Liver (tissue), 8 donors: ENCODE measurements at regions not wholly inside any gene's neighbourhood (a gene's known extent, or its start where the extent isn't known, plus 50 kb on each side); places are given as distances from the start of the nearest gene placed in this dataset.

Experiments
- DNase-seq: peaks from one replicate; pipeline ENCODE4 v3.0.0-alpha.2; 2017; ENCODE audit warnings: low spot score
- H3K27ac ChIP-seq, 2 donors: one replicate each; pipeline ENCODE4 v1.7.0; 2013; ENCODE audit warnings: inconsistent platforms in 2 of 2, low read length in 2 of 2, control low read depth in 1 of 2, low read depth in 1 of 2, mild to moderate bottlenecking in 1 of 2
- H3K27me3 ChIP-seq, 4 donors: one replicate each; pipeline versions ENCODE4 v1.6.1 to v1.7.0; 2013; ENCODE audit warnings: low read length in 3 of 4, inconsistent platforms in 1 of 4, mild to moderate bottlenecking in 1 of 4, moderate library complexity in 1 of 4; ENCODE audit not compliant: control insufficient read depth in 4 of 4, insufficient read depth in 4 of 4
- H3K36me3 ChIP-seq, 4 donors: one replicate each; pipeline versions ENCODE4 v1.6.1 to v1.7.0; 2013; ENCODE audit warnings: low read length in 3 of 4, mild to moderate bottlenecking in 3 of 4, low read depth in 1 of 4, moderate library complexity in 1 of 4; ENCODE audit not compliant: control insufficient read depth in 4 of 4, insufficient read depth in 3 of 4
- H3K4me1 ChIP-seq, 4 donors: one replicate each; pipeline versions ENCODE4 v1.6.1 to v1.7.0; 2013; ENCODE audit warnings: low read length in 3 of 4, mild to moderate bottlenecking in 3 of 4, moderate library complexity in 1 of 4; ENCODE audit not compliant: control insufficient read depth in 4 of 4, insufficient read depth in 4 of 4
- H3K4me3 ChIP-seq, 3 donors: one replicate each; pipeline versions ENCODE4 v1.6.1 to v1.7.0; 2013; ENCODE audit warnings: low read length in 3 of 3, control low read depth in 1 of 3, low read depth in 1 of 3, mild to moderate bottlenecking in 1 of 3
- H3K9ac ChIP-seq, 2 donors: one replicate each; pipeline ENCODE4 v1.7.0; 2013; ENCODE audit warnings: low read length in 2 of 2, mild to moderate bottlenecking in 2 of 2, moderate library complexity in 2 of 2, control low read depth in 1 of 2, low read depth in 1 of 2
- H3K9me3 ChIP-seq, 4 donors: one replicate each; pipeline versions ENCODE4 v1.6.1 to v1.7.0; 2013; ENCODE audit warnings: low read length in 3 of 4; ENCODE audit not compliant: control insufficient read depth in 4 of 4
- FOXA1 ChIP-seq: IDR thresholded peaks from 2 replicates; pipeline ENCODE4 v1.6.1; 2016; ENCODE audit warnings: antibody characterized with exemption
- FOXA2 ChIP-seq: IDR thresholded peaks from 2 replicates; pipeline ENCODE4 v1.6.1; 2016; ENCODE audit warnings: antibody characterized with exemption
- GABPA ChIP-seq, 2 donors: IDR thresholded peaks in 1 of 2; conservative IDR thresholded peaks in 1 of 2; 2 replicates each; pipeline ENCODE4 v1.6.1; 2016; ENCODE audit warnings: antibody characterized with exemption in 2 of 2, mild to moderate bottlenecking in 1 of 2, moderate library complexity in 1 of 2
- HNF4A ChIP-seq, 2 donors: conservative IDR thresholded peaks; 2 replicates each; pipeline ENCODE4 v1.6.1; 2016; ENCODE audit warnings: antibody characterized with exemption in 2 of 2, mild to moderate bottlenecking in 2 of 2
- MAX ChIP-seq: IDR thresholded peaks from 2 replicates; pipeline ENCODE4 v1.6.1; 2016; ENCODE audit warnings: antibody characterized with exemption
- NR2F2 ChIP-seq: IDR thresholded peaks from 2 replicates; pipeline ENCODE4 v1.6.1; 2016; ENCODE audit warnings: antibody characterized with exemption
- RAD21 ChIP-seq, 2 donors: IDR thresholded peaks; 2 replicates each; pipeline ENCODE4 v1.6.1; 2016; ENCODE audit warnings: antibody characterized with exemption in 2 of 2, mild to moderate bottlenecking in 2 of 2
- RXRA ChIP-seq, 2 donors: IDR thresholded peaks; 2 replicates each; pipeline ENCODE4 v1.6.1; 2017 to 2018; ENCODE audit warnings: antibody characterized with exemption in 2 of 2, mild to moderate bottlenecking in 1 of 2
- TAF1 ChIP-seq: conservative IDR thresholded peaks from 2 replicates; pipeline ENCODE4 v1.6.1; 2016; ENCODE audit warnings: antibody characterized with exemption, mild to moderate bottlenecking
- ZBTB33 ChIP-seq: IDR thresholded peaks from 2 replicates; pipeline ENCODE4 v1.6.1; 2016; ENCODE audit warnings: antibody characterized with exemption
- WGBS: extraction: QIAGEN DNeasy Blood & Tissue Kit; methylation state at CpG from one replicate; pipeline ENCODE4 v1.1.7; 2013; 5-methylcytosine and 5-hydroxymethylcytosine counted together
- TF ChIP-seq, protein P1 (sequence below): IDR thresholded peaks from 2 replicates; pipeline ENCODE4 v1.6.1; 2016; ENCODE audit warnings: antibody characterized with exemption, mild to moderate bottlenecking
- TF ChIP-seq, protein P2 (sequence below): fragments of 150-350 bp; IDR thresholded peaks from 2 replicates; pipeline ENCODE4 v1.5.1; 2017; ENCODE audit warnings: improper control_type of control experiment, low read depth, low read length; ENCODE audit not compliant: missing input control
- donor health status: healthy.
- donor health status: healthy.
- donor health status: healthy.
- donor health status: healthy.
- donor health status: healthy.

DNA sequence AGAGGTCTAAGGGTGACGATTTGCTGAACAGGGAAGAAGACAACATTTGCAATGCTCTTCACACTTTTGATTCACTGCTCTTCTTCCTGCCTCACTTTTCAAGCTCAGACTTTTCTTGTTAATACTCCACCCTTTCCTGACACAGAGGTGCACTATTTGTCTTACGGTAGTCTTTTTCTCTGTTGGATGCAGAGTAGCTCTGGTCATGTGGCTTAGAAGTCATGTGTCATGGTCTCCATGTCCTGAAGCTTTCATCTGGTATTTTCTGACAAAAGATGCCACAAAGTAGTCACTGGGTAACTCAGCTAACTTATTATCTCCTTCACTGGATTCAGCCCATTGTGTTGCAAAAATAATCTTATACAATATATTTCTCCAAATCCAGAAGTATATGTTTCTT is 149.1 kb downstream of the TFEC start (continued):
- TF ChIP-seq, protein P1, sequence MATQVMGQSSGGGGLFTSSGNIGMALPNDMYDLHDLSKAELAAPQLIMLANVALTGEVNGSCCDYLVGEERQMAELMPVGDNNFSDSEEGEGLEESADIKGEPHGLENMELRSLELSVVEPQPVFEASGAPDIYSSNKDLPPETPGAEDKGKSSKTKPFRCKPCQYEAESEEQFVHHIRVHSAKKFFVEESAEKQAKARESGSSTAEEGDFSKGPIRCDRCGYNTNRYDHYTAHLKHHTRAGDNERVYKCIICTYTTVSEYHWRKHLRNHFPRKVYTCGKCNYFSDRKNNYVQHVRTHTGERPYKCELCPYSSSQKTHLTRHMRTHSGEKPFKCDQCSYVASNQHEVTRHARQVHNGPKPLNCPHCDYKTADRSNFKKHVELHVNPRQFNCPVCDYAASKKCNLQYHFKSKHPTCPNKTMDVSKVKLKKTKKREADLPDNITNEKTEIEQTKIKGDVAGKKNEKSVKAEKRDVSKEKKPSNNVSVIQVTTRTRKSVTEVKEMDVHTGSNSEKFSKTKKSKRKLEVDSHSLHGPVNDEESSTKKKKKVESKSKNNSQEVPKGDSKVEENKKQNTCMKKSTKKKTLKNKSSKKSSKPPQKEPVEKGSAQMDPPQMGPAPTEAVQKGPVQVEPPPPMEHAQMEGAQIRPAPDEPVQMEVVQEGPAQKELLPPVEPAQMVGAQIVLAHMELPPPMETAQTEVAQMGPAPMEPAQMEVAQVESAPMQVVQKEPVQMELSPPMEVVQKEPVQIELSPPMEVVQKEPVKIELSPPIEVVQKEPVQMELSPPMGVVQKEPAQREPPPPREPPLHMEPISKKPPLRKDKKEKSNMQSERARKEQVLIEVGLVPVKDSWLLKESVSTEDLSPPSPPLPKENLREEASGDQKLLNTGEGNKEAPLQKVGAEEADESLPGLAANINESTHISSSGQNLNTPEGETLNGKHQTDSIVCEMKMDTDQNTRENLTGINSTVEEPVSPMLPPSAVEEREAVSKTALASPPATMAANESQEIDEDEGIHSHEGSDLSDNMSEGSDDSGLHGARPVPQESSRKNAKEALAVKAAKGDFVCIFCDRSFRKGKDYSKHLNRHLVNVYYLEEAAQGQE: no peak
- TF ChIP-seq FOXA2: no peak
- TF ChIP-seq FOXA1: no peak

GRCh38 chr7:115879171-115879570 is 151.4 kb downstream of the TFEC start:
- no peak overlapping the region for H3K27ac ChIP-seq
- no peak overlapping the region for H3K9ac ChIP-seq
- H3K27me3 ChIP-seq: peaks cover 0 to 2% (median 0%) of the 10 kb centered on the region in 4 donors
- no peaks in the 10 kb centered on the region for H3K9me3 ChIP-seq
- H3K36me3 ChIP-seq: no peaks in the 10 kb centered on the region
- TF ChIP-seq FOXA2: no peak
- TF ChIP-seq, protein P1: no peak
- TF ChIP-seq, protein P2, sequence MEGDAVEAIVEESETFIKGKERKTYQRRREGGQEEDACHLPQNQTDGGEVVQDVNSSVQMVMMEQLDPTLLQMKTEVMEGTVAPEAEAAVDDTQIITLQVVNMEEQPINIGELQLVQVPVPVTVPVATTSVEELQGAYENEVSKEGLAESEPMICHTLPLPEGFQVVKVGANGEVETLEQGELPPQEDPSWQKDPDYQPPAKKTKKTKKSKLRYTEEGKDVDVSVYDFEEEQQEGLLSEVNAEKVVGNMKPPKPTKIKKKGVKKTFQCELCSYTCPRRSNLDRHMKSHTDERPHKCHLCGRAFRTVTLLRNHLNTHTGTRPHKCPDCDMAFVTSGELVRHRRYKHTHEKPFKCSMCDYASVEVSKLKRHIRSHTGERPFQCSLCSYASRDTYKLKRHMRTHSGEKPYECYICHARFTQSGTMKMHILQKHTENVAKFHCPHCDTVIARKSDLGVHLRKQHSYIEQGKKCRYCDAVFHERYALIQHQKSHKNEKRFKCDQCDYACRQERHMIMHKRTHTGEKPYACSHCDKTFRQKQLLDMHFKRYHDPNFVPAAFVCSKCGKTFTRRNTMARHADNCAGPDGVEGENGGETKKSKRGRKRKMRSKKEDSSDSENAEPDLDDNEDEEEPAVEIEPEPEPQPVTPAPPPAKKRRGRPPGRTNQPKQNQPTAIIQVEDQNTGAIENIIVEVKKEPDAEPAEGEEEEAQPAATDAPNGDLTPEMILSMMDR: no peak
- TF ChIP-seq GABPA (IDR thresholded peaks at IDR 0.05 in 1 of 2, conservative IDR thresholded peaks at IDR 0.05 in 1 of 2): no peak
- 61% methylated on average over 2 of the region's 2 CpGs for WGBS
- H3K4me3 ChIP-seq: no peak overlapping the region
- DNase-seq: no peak
- no peaks in the 10 kb centered on the region for H3K4me1 ChIP-seq

GRCh38 chr7:115869801-115870200 is 160.8 kb downstream of the TFEC start:
- DNase-seq: no peak
- H3K27me3 ChIP-seq: no peaks in the 10 kb centered on the region
- H3K4me1 ChIP-seq: no peaks in the 10 kb centered on the region
- no peaks in the 10 kb centered on the region for H3K36me3 ChIP-seq
- H3K4me3 ChIP-seq: no peak overlapping the region
- no peak overlapping the region for H3K27ac ChIP-seq
- no peaks in the 10 kb centered on the region for H3K9me3 ChIP-seq
- no peak overlapping the region for H3K9ac ChIP-seq
- TF ChIP-seq RXRA (IDR thresholded peaks at IDR 0.05) (no peak), GABPA (IDR thresholded peaks at IDR 0.05 in 1 of 2, conservative IDR thresholded peaks at IDR 0.05 in 1 of 2) (no peak), NR2F2 (no peak), RAD21 (IDR thresholded peaks at IDR 0.05) (no peak), MAX (no peak), FOXA1 (no peak), TAF1 (no peak), ZBTB33 (no peak), HNF4A (conservative IDR thresholded peaks at IDR 0.05) (no peak)
- TF ChIP-seq, protein P2: no peak
